K562 (cell line): ENCODE measurements at regions not wholly inside any gene's neighbourhood (a gene's known extent, or its start where the extent isn't known, plus 50 kb on each side); places are given as distances from the start of the nearest gene placed in this dataset.

ENCODE experiments used
- ATAC-seq: fragments of 200-7000 bp; cut with Tn5 transposase; 3 replicates; pipeline ENCODE4 v1.9.1; 2020; ENCODE audit warnings: moderate library complexity
- BruUV-seq: library from RNA; stranded (reverse); fragments of 400-500 nt; replicated peaks from 2 replicates; lab custom pipeline; 2021; lab: Mats Ljungman, UMichigan
- CTCF ChIA-PET: fragments of 300-600 bp; formaldehyde crosslinking; extraction: SDS; loops from one replicate; lab custom pipeline; 2021; ENCODE audit warnings: low intra/inter-chr PET ratio; lab: Yijun Ruan, JAX
- POLR2A ChIA-PET: fragments of 300-600, 350-650 bp; sonication (Branson Sonifier 250); formaldehyde crosslinking; extraction: SDS; loops from one replicate; lab custom pipeline; 2021; ENCODE audit warnings: antibody characterized with exemption, inconsistent platforms; lab: Yijun Ruan, JAX
- DNase-seq, 4 experiments: peaks; one replicate each; pipeline versions ENCODE4 v3.0.0 to v3.0.0-alpha.2; 2011 to 2018; ENCODE audit warnings: low spot score in 3 of 4, mixed read lengths in 3 of 4; ENCODE audit errors: extremely low read depth in 1 of 4
- FAIRE-seq: peaks from 2 replicates; lab custom pipeline; 2011; peaks lifted over from hg19 to GRCh38; lab: Jason Lieb, UNC
- H2AFZ ChIP-seq: 2 replicates; pipeline ENCODE4 v1.6.0; 2011; ENCODE audit warnings: low read depth, low read length, control low read depth, inconsistent platforms
- H3K27ac ChIP-seq: fragments of 200-600 bp; 3 replicates; pipeline ENCODE4 v1.8.0; 2011; ENCODE audit warnings: low read depth, mild to moderate bottlenecking, control low read depth, inconsistent platforms, low read length, moderate library complexity, mixed read lengths; ENCODE audit errors: extremely low read depth
- H3K27me3 ChIP-seq, 2 experiments: fragments of 300-600 bp in 1 of 2; 2 replicates in 1 of 2; 3 replicates in 1 of 2; pipeline versions ENCODE4 v1.6.0 to v1.8.0; 2011; ENCODE audit warnings: inconsistent platforms in 2 of 2, low read length in 2 of 2, mild to moderate bottlenecking in 1 of 2, mixed read lengths in 1 of 2, moderate library complexity in 1 of 2; ENCODE audit not compliant: control insufficient read depth in 2 of 2, insufficient read depth in 2 of 2
- H3K36me3 ChIP-seq: fragments of 300-600 bp; 3 replicates; pipeline ENCODE4 v1.8.0; 2011; ENCODE audit warnings: mild to moderate bottlenecking, low read length, inconsistent platforms; ENCODE audit not compliant: control insufficient read depth, insufficient read depth
- H3K4me1 ChIP-seq, 2 experiments: fragments of 200-600 bp in 1 of 2; replicated peaks in 1 of 2; 2 replicates in 1 of 2; 3 replicates in 1 of 2; pipeline versions ENCODE4 v1.5.1 to v1.8.0; 2011; ENCODE audit warnings: inconsistent platforms in 2 of 2, low read length in 2 of 2, mild to moderate bottlenecking in 1 of 2, mixed read lengths in 1 of 2, moderate library complexity in 1 of 2; ENCODE audit not compliant: control insufficient read depth in 2 of 2, insufficient read depth in 2 of 2
- H3K4me2 ChIP-seq: 2 replicates; pipeline ENCODE4 v1.6.1; 2011; ENCODE audit warnings: low read length, control low read depth, inconsistent platforms, mixed read lengths; ENCODE audit not compliant: insufficient read depth
- H3K4me3 ChIP-seq: fragments of 200-600 bp; sonication (generic), shearing (Covaris generic); 2 replicates; pipeline ENCODE4 v1.5.1; 2016; ENCODE audit warnings: control low read depth, inconsistent platforms
- H3K79me2 ChIP-seq: fragments of 200-600 bp; 3 replicates; pipeline ENCODE4 v1.8.0; 2011; ENCODE audit warnings: low read length, inconsistent platforms; ENCODE audit not compliant: control insufficient read depth, insufficient read depth
- H3K9ac ChIP-seq, 2 experiments: 2 replicates each; pipeline versions ENCODE4 v1.6.0 to v1.6.1; 2011; ENCODE audit warnings: low read depth in 2 of 2, low read length in 2 of 2, control low read depth in 1 of 2, inconsistent platforms in 1 of 2, mild to moderate bottlenecking in 1 of 2, mixed read lengths in 1 of 2; ENCODE audit not compliant: insufficient read depth in 1 of 2
- H3K9me1 ChIP-seq: one replicate; pipeline ENCODE4 v1.6.0; 2011; ENCODE audit warnings: inconsistent platforms, mild to moderate bottlenecking, low read length, moderate library complexity; ENCODE audit not compliant: control insufficient read depth, insufficient read depth
- H3K9me3 ChIP-seq: replicated peaks from 2 replicates; pipeline ENCODE4 v1.5.1; 2011; ENCODE audit warnings: low read depth, low read length, inconsistent platforms; ENCODE audit not compliant: control insufficient read depth, insufficient read depth
- H4K20me1 ChIP-seq: replicated peaks from 2 replicates; pipeline ENCODE4 v1.6.1; 2011; ENCODE audit warnings: low read length, inconsistent platforms, mixed read lengths; ENCODE audit not compliant: control insufficient read depth, insufficient read depth
- MCM7 ChIP-seq, 2 experiments: fragments of 450-650 bp; IDR thresholded peaks; 2 replicates each; pipeline ENCODE4 v1.6.1; 2016 to 2018
- ZNF780A ChIP-seq: fragments of 250-450 bp; sonication (Bioruptor Pico); IDR thresholded peaks from 2 replicates; pipeline ENCODE4 v1.5.0; 2021; ENCODE audit warnings: mild to moderate bottlenecking
- WGBS: fragments of 100-300 bp; shearing (Covaris generic); methylation state at CpG from one replicate; pipeline ENCODE4 v1.1.6; 2016; ENCODE audit warnings: low coverage, mixed read lengths; ENCODE audit not compliant: insufficient coverage; ENCODE audit errors: missing lambda C conversion rate; 5-methylcytosine and 5-hydroxymethylcytosine counted together
- in situ Hi-C: fragments of 300-500 bp; cut with MboI; formaldehyde crosslinking; loops from 4 replicates; pipeline ENCODE4 v1.15.0; 2018; ENCODE audit warnings: inconsistent platforms, mixed read lengths
- intact Hi-C: fragments of 100-400 bp; cut with micrococcal nuclease; formaldehyde crosslinking; loops from 2 replicates; pipeline ENCODE4 v1.14.2; 2022
- TF ChIP-seq, protein P1 (sequence below): sonication (generic); formaldehyde crosslinking; IDR thresholded peaks from 2 replicates; pipeline ENCODE4 v1.5.0; 2020; ENCODE audit warnings: missing genetic modification reagents
- TF ChIP-seq, protein P2 (sequence below): sonication (generic); formaldehyde crosslinking; IDR thresholded peaks from 2 replicates; pipeline ENCODE4 v1.8.0; 2022; ENCODE audit warnings: mild to moderate bottlenecking, missing genetic modification reagents
- TF ChIP-seq, protein P3 (sequence below): sonication (generic); formaldehyde crosslinking; IDR thresholded peaks from 2 replicates; pipeline ENCODE4 v1.8.0; 2022; ENCODE audit warnings: missing genetic modification reagents, mild to moderate bottlenecking, borderline replicate concordance

DNA sequence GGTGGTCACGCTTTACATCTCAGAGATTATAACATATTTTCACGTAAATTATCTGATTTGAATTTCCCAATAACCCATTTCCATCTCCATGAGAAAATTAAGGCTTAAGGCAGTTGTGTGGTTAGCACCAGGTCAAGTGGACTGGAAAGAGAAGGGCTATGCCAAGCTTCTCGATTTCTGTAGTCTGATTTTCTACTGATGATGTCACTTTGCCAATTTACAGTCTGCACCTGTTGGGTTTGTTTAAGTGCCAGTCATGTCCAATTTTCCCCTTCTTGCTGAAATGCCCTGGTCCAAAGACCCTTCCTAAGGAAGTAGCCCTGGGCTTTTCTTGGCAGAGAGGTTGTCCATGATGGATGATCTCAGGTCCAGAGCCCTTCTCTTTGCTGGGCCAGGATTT lies 562.3 kb upstream of the BTBD3 start:
- no peaks in the 10 kb centered on the region for H3K4me1 ChIP-seq
- no peak overlapping the region for H3K9ac ChIP-seq
- POLR2A ChIA-PET: interaction anchor here (0.7 kb wide), 1 partner anchor 568 kb away, joined by 3 read pairs; no protein-coding TSS in a partner anchor
- no peak overlapping the region for H3K4me2 ChIP-seq
- no peaks in the 10 kb centered on the region for H4K20me1 ChIP-seq
- ATAC-seq (no peak), FAIRE-seq (no peak), DNase-seq (no peak)
- CTCF ChIA-PET: no interaction called here
- H2AFZ ChIP-seq: no peak overlapping the region
- no peaks in the 10 kb centered on the region for H3K9me1 ChIP-seq
- intact Hi-C loops: no loop called here
- H3K27me3 ChIP-seq: no peaks in the 10 kb centered on the region
- no peaks in the 10 kb centered on the region for H3K79me2 ChIP-seq
- in situ Hi-C loops: no loop called here
- H3K36me3 ChIP-seq: no peaks in the 10 kb centered on the region
- WGBS: 0% methylated on average over 3 of the region's 3 CpGs
- H3K9me3 ChIP-seq: no peaks in the 10 kb centered on the region
- H3K4me3 ChIP-seq: no peak overlapping the region
- no peak overlapping the region for H3K27ac ChIP-seq
- BruUV-seq: no TSS peak
- TF ChIP-seq, protein P1, sequence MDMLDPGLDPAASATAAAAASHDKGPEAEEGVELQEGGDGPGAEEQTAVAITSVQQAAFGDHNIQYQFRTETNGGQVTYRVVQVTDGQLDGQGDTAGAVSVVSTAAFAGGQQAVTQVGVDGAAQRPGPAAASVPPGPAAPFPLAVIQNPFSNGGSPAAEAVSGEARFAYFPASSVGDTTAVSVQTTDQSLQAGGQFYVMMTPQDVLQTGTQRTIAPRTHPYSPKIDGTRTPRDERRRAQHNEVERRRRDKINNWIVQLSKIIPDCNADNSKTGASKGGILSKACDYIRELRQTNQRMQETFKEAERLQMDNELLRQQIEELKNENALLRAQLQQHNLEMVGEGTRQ (CRISPR knock-in tag): no peak
- no peak for TF ChIP-seq MCM7 (IDR thresholded peaks at IDR 0.05)
- TF ChIP-seq, protein P2, sequence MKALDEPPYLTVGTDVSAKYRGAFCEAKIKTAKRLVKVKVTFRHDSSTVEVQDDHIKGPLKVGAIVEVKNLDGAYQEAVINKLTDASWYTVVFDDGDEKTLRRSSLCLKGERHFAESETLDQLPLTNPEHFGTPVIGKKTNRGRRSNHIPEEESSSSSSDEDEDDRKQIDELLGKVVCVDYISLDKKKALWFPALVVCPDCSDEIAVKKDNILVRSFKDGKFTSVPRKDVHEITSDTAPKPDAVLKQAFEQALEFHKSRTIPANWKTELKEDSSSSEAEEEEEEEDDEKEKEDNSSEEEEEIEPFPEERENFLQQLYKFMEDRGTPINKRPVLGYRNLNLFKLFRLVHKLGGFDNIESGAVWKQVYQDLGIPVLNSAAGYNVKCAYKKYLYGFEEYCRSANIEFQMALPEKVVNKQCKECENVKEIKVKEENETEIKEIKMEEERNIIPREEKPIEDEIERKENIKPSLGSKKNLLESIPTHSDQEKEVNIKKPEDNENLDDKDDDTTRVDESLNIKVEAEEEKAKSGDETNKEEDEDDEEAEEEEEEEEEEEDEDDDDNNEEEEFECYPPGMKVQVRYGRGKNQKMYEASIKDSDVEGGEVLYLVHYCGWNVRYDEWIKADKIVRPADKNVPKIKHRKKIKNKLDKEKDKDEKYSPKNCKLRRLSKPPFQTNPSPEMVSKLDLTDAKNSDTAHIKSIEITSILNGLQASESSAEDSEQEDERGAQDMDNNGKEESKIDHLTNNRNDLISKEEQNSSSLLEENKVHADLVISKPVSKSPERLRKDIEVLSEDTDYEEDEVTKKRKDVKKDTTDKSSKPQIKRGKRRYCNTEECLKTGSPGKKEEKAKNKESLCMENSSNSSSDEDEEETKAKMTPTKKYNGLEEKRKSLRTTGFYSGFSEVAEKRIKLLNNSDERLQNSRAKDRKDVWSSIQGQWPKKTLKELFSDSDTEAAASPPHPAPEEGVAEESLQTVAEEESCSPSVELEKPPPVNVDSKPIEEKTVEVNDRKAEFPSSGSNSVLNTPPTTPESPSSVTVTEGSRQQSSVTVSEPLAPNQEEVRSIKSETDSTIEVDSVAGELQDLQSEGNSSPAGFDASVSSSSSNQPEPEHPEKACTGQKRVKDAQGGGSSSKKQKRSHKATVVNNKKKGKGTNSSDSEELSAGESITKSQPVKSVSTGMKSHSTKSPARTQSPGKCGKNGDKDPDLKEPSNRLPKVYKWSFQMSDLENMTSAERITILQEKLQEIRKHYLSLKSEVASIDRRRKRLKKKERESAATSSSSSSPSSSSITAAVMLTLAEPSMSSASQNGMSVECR (CRISPR knock-in tag): no peak
- TF ChIP-seq, protein P3, sequence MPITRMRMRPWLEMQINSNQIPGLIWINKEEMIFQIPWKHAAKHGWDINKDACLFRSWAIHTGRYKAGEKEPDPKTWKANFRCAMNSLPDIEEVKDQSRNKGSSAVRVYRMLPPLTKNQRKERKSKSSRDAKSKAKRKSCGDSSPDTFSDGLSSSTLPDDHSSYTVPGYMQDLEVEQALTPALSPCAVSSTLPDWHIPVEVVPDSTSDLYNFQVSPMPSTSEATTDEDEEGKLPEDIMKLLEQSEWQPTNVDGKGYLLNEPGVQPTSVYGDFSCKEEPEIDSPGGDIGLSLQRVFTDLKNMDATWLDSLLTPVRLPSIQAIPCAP (CRISPR knock-in tag): no peak
- no peak for TF ChIP-seq ZNF780A (CRISPR knock-in tag)
